Renal pelvis (tissue), 1 donor: ENCODE measurements at regions not wholly inside any gene's neighbourhood (a gene's known extent, or its start where the extent isn't known, plus 50 kb on each side); places are given as distances from the start of the nearest gene placed in this dataset.
"Not testable (repeated sequence)": the region's sequence is repeated elsewhere in the genome, so short reads cannot be mapped to it uniquely, and the experiment has no call there.

Source experiments
- DNase-seq: peaks from one replicate; pipeline ENCODE4 v3.0.0-alpha.2; 2013

- DNase-seq = no peak
Measured at GRCh38 chr4:184281231-184282139, 63.8 kb upstream of the ENPP6 start.

GRCh38 chr4:184280591-184281071, 63.0 kb upstream of the ENPP6 start:
- DNase-seq = no peak

GRCh38 chr4:184280137-184280536, 62.5 kb upstream of the ENPP6 start:
- no peak for DNase-seq

- DNase-seq = no peak
Measured at GRCh38 chr4:184279496-184280061, 61.9 kb upstream of the ENPP6 start.

GRCh38 chr4:184277769-184278168, 60.1 kb upstream of the ENPP6 start:
- DNase-seq = not testable (repeated sequence)

GRCh38 chr4:184277010-184277409, 59.3 kb upstream of the ENPP6 start:
- DNase-seq = not testable (repeated sequence)

- not testable (repeated sequence) for DNase-seq
Measured at GRCh38 chr4:184276346-184276745, 58.7 kb upstream of the ENPP6 start.

- no peak for DNase-seq
Measured at GRCh38 chr4:184275766-184276165, 58.1 kb upstream of the ENPP6 start.

- DNase-seq = no peak
Measured at GRCh38 chr4:184274286-184274951, 56.7 kb upstream of the ENPP6 start.

GRCh38 chr4:184273166-184274147, 55.8 kb upstream of the ENPP6 start:
- DNase-seq = no peak

- DNase-seq = no peak
Measured at GRCh38 chr4:184270808-184271413, 53.2 kb upstream of the ENPP6 start.

GRCh38 chr4:184269879-184270430, 52.3 kb upstream of the ENPP6 start:
- no peak for DNase-seq

GRCh38 chr4:184268584-184269160, 51.0 kb upstream of the ENPP6 start:
- no peak for DNase-seq

- DNase-seq = no peak
Measured at GRCh38 chr4:184267673-184268583, 50.3 kb upstream of the ENPP6 start.
